Umbilical cord (tissue), 1 donor: ENCODE measurements at regions not wholly inside any gene's neighbourhood (a gene's known extent, or its start where the extent isn't known, plus 50 kb on each side); places are given as distances from the start of the nearest gene placed in this dataset.
"Not testable (repeated sequence)": the region's sequence is repeated elsewhere in the genome, so short reads cannot be mapped to it uniquely, and the experiment has no call there.

Source experiments
- DNase-seq: peaks from one replicate; pipeline ENCODE4 v3.0.0-alpha.2; 2015; ENCODE audit warnings: low spot score

GRCh38 chr7:51543801-51544553 lies 227.4 kb upstream of the COBL start:
- DNase-seq: no peak

- DNase-seq: not testable (repeated sequence)
These were observed 224.3 kb upstream of the COBL start for GRCh38 chr7:51540906-51541305.

- DNase-seq: no peak
These were observed 223.2 kb upstream of the COBL start for GRCh38 chr7:51539840-51540239.

- DNase-seq: no peak
These were observed 211.6 kb upstream of the COBL start for GRCh38 chr7:51528172-51528571.

- no peak for DNase-seq
These were observed 205.2 kb upstream of the COBL start for GRCh38 chr7:51521694-51522312.

GRCh38 chr7:51521054-51521453 lies 204.4 kb upstream of the COBL start:
- no peak for DNase-seq

GRCh38 chr7:51518646-51519045 lies 202.0 kb upstream of the COBL start:
- no peak for DNase-seq

- DNase-seq: no peak
These were observed 200.6 kb upstream of the COBL start for GRCh38 chr7:51517187-51517586.

GRCh38 chr7:51501620-51502019 lies 185.0 kb upstream of the COBL start:
- no peak for DNase-seq

- no peak for DNase-seq
These were observed 166.4 kb upstream of the COBL start for GRCh38 chr7:51482976-51483375.

- DNase-seq: no peak
These were observed 164.8 kb upstream of the COBL start for GRCh38 chr7:51481421-51481820.

- DNase-seq: no peak
These were observed 161.2 kb upstream of the COBL start for GRCh38 chr7:51477819-51478218.

GRCh38 chr7:51477323-51477722 lies 160.7 kb upstream of the COBL start:
- no peak for DNase-seq

GRCh38 chr7:51476026-51476425 lies 159.4 kb upstream of the COBL start:
- DNase-seq: no peak

GRCh38 chr7:51472873-51473272 lies 156.3 kb upstream of the COBL start:
- no peak for DNase-seq

GRCh38 chr7:51471981-51472296 lies 155.3 kb upstream of the COBL start:
- no peak for DNase-seq

GRCh38 chr7:51471210-51471980 lies 154.8 kb upstream of the COBL start:
- no peak for DNase-seq

GRCh38 chr7:51467384-51468017 lies 150.9 kb upstream of the COBL start:
- DNase-seq: no peak

- no peak for DNase-seq
These were observed 143.2 kb upstream of the COBL start for GRCh38 chr7:51459809-51460208.

- no peak for DNase-seq
These were observed 142.1 kb upstream of the COBL start for GRCh38 chr7:51458693-51459092.

GRCh38 chr7:51457079-51457478 lies 140.5 kb upstream of the COBL start:
- DNase-seq: no peak

GRCh38 chr7:51456431-51457060 lies 139.9 kb upstream of the COBL start:
- no peak for DNase-seq
